Mesendoderm (in vitro differentiated cells): ENCODE measurements at regions not wholly inside any gene's neighbourhood (a gene's known extent, or its start where the extent isn't known, plus 50 kb on each side); places are given as distances from the start of the nearest gene placed in this dataset.
A peak's percentile ranks its signal among the peaks of the same experiment; 100 is the strongest.

Experiments
- DNase-seq: peaks from one replicate; pipeline ENCODE4 v3.0.0; 2013
- H2AK5ac ChIP-seq: 2 replicates; pipeline ENCODE4 v1.6.1; 2013; ENCODE audit warnings: low read length, inconsistent platforms
- H2BK120ac ChIP-seq: 2 replicates; pipeline ENCODE4 v1.6.1; 2013; ENCODE audit warnings: low read depth, mild to moderate bottlenecking, low read length, moderate library complexity, mixed read lengths
- H2BK15ac ChIP-seq: replicated peaks from 2 replicates; pipeline ENCODE4 v1.6.1; 2013; ENCODE audit warnings: low read depth, mild to moderate bottlenecking, moderate library complexity
- H2BK5ac ChIP-seq: 2 replicates; pipeline ENCODE4 v1.6.1; 2013; ENCODE audit warnings: low read length, inconsistent platforms
- H3K18ac ChIP-seq: 2 replicates; pipeline ENCODE4 v1.6.1; 2013; ENCODE audit warnings: mild to moderate bottlenecking, low read length, mixed read lengths
- H3K23ac ChIP-seq: one replicate; pipeline ENCODE4 v1.6.1; 2013; ENCODE audit warnings: low read length
- H3K27ac ChIP-seq: 2 replicates; pipeline ENCODE4 v1.5.1; 2013; ENCODE audit warnings: low read depth, mild to moderate bottlenecking, inconsistent platforms, low read length, moderate library complexity
- H3K27me3 ChIP-seq: 2 replicates; pipeline ENCODE4 v1.6.1; 2013; ENCODE audit warnings: low read length, control low read depth, mild to moderate bottlenecking, inconsistent platforms; ENCODE audit not compliant: insufficient read depth, poor library complexity
- H3K36me3 ChIP-seq: 2 replicates; pipeline ENCODE4 v1.6.1; 2013; ENCODE audit warnings: low read length, inconsistent platforms; ENCODE audit not compliant: control insufficient read depth, insufficient read depth
- H3K4ac ChIP-seq: one replicate; pipeline ENCODE4 v1.6.1; 2013; ENCODE audit warnings: low read depth, mild to moderate bottlenecking, low read length, moderate library complexity
- H3K4me1 ChIP-seq: 2 replicates; pipeline ENCODE4 v1.6.1; 2013; ENCODE audit warnings: low read depth, low read length, inconsistent platforms; ENCODE audit not compliant: control insufficient read depth
- H3K4me2 ChIP-seq: 2 replicates; pipeline ENCODE4 v1.6.1; 2013; ENCODE audit warnings: low read length
- H3K4me3 ChIP-seq: 2 replicates; pipeline ENCODE4 v1.5.1; 2013; ENCODE audit warnings: mild to moderate bottlenecking, low read length
- H3K56ac ChIP-seq: one replicate; pipeline ENCODE4 v1.6.1; 2013; ENCODE audit warnings: low read length
- H3K79me1 ChIP-seq: 2 replicates; pipeline ENCODE4 v1.6.1; 2013; ENCODE audit warnings: low read length, inconsistent platforms
- H3K79me2 ChIP-seq: 2 replicates; pipeline ENCODE4 v1.6.1; 2013; ENCODE audit warnings: mild to moderate bottlenecking, low read length; ENCODE audit not compliant: control insufficient read depth, insufficient read depth
- H3K9ac ChIP-seq: 2 replicates; pipeline ENCODE4 v1.6.1; 2013; ENCODE audit warnings: low read length, inconsistent platforms
- H4K5ac ChIP-seq: one replicate; pipeline ENCODE4 v1.6.1; 2013; ENCODE audit warnings: low read length
- H4K8ac ChIP-seq: one replicate; pipeline ENCODE4 v1.6.1; 2013; ENCODE audit warnings: low read depth, mild to moderate bottlenecking, control low read depth, low read length, moderate library complexity
- WGBS: extraction: QIAGEN DNeasy Blood & Tissue Kit; methylation state at CpG from one replicate; pipeline ENCODE4 v1.1.7; 2013; ENCODE audit warnings: low lambda C conversion rate, missing lambda C conversion rate; ENCODE audit not compliant: insufficient coverage; ENCODE audit errors: extremely low coverage; 5-methylcytosine and 5-hydroxymethylcytosine counted together

DNA sequence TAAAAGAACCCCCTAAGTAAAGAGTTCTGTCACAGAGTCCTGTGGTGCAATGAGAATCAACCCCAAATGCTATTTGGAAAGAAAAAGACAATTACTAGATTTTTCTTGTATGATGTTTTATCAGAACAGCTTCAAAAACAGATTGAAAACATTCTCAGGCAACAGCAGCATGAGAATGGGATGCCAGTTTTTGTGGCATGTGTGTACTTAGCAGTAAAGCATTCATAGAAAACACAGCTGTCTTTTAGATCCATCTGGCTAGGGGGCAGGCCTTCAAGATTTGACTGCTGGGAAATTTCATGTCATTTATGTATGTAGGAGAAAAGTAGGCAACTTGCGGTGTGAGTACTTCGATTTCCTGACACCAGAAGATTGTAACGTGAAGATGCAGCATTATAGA lies 170.5 kb upstream of the HTR2A start:
- no peaks in the 10 kb centered on the region for H3K79me2 ChIP-seq
- H3K4ac ChIP-seq, result no peak overlapping the region
- no peak overlapping the region for H2BK120ac ChIP-seq
- no peak overlapping the region for H3K56ac ChIP-seq
- H3K23ac ChIP-seq, result no peak overlapping the region
- H3K27ac ChIP-seq, result no peak overlapping the region
- no peak overlapping the region for H4K5ac ChIP-seq
- H3K27me3 ChIP-seq, result no peaks in the 10 kb centered on the region
- no peak overlapping the region for H3K4me2 ChIP-seq
- H4K8ac ChIP-seq, result no peak overlapping the region
- H3K4me3 ChIP-seq, result no peak overlapping the region
- no peak overlapping the region for H3K18ac ChIP-seq
- H3K4me1 ChIP-seq, result no peaks in the 10 kb centered on the region
- H3K79me1 ChIP-seq, result no peaks in the 10 kb centered on the region
- H2BK15ac ChIP-seq, result no peak overlapping the region
- no peaks in the 10 kb centered on the region for H3K36me3 ChIP-seq
- H2BK5ac ChIP-seq, result no peak overlapping the region
- no peak overlapping the region for H3K9ac ChIP-seq
- no peak for DNase-seq
- H2AK5ac ChIP-seq, result no peak overlapping the region
- WGBS, result no CpG with 5 or more reads among the region's 3 CpGs

DNA sequence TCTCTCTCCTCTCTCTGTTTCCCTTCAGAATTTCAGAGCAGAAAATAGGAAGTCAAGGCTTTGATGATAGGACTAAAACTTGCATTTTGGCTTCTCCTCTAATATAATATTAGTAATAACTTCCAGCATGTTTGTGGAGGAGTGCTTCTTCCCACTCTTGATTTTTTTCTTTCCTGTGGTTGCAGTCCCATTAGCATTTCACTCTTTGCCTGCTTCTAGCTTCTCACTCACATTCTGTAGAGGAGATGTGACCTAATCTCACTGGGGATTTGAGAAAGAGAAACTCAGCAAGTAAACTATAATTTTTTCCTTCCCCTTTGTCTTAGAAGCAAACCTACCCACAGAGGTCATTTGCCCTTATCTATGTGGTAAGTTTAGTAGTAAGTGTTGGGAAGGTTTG lies 169.4 kb upstream of the HTR2A start:
- no peak overlapping the region for H3K23ac ChIP-seq

DNA sequence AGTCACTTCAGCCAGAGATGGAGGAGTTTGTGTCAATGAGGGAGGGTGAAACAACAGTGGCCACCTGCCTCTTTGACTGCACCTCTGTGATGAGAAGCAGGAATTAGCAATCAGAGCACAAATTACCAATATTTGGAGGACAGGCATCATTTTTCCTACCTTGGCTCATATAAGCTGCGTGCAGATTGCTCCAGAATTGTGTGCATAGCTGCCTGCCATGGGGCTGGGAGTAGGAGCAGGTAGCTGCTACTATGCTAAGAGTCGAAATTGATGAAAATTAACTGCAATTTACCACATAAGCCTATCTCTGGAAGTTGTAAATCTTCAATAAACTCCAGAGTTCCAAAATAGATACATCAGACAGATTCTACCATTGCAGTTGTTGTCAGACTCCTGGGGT lies 167.5 kb upstream of the HTR2A start:
- Histone ChIP-seq H3K79me2 (no peaks in the 10 kb centered on the region), H3K4me2 (no peak overlapping the region), H3K79me1 (no peaks in the 10 kb centered on the region), H3K56ac (no peak overlapping the region), H3K27me3 (no peaks in the 10 kb centered on the region), H4K8ac (no peak overlapping the region), H3K18ac (no peak overlapping the region), H3K4ac (no peak overlapping the region), H3K9ac (no peak overlapping the region), H3K4me1 (no peaks in the 10 kb centered on the region), H2AK5ac (no peak overlapping the region), H4K5ac (no peak overlapping the region), H2BK120ac (no peak overlapping the region), H3K27ac (no peak overlapping the region), H3K4me3 (no peak overlapping the region), H2BK15ac (no peak overlapping the region), H3K23ac (no peak overlapping the region), H3K36me3 (no peaks in the 10 kb centered on the region), H2BK5ac (no peak overlapping the region)
- no CpG with 5 or more reads among the region's 2 CpGs for WGBS
- DNase-seq, result no peak

More for the DNA sequence above, 169.4 kb upstream of the HTR2A start:
- Histone ChIP-seq H3K9ac (no peak overlapping the region), H3K18ac (no peak overlapping the region), H2BK120ac (no peak overlapping the region), H4K8ac (no peak overlapping the region), H3K36me3 (no peaks in the 10 kb centered on the region), H3K27me3 (no peaks in the 10 kb centered on the region), H3K79me2 (no peaks in the 10 kb centered on the region), H3K56ac (no peak overlapping the region), H2BK5ac (no peak overlapping the region), H2BK15ac (no peak overlapping the region), H2AK5ac (no peak overlapping the region), H3K4me1 (no peaks in the 10 kb centered on the region), H3K27ac (no peak overlapping the region), H4K5ac (no peak overlapping the region), H3K4ac (no peak overlapping the region), H3K4me2 (no peak overlapping the region), H3K4me3 (no peak overlapping the region), H3K79me1 (no peaks in the 10 kb centered on the region)
- DNase-seq, result no peak

DNA sequence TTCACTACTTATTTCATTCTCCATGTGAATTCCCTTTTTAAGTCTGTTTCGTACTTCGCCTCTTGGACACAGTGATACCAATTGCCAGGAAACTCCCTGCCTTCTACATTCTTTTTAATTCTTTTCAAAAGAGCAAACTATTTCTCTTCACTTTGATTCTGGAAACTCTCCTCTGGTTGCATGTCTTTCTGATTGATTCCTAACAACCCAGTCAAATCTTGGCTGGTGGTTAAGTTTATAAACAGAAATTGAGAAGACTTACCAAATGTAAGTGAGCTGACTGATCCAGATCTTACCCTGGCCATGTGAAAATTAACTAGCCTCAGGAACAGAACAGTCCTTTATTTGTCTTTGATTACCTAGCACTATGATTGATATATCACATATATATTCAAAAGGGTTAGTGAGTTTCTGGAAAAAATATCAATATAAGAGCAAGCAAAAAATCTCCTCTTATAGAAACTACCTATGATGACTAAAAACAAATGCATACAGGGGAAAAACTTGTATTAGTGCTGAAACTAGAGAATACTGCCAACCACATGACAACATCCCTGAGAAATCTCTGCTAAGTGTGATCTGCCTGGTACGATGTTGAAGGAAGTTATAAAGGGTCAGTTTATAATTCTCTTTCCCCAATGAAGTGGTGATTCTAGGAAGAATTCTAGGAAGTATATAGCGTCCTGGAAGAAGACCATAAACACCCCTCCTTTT lies 152.6 kb upstream of the HTR2A start:
- Histone ChIP-seq H2AK5ac (no peak overlapping the region), H2BK120ac (no peak overlapping the region), H4K5ac (no peak overlapping the region), H3K23ac (no peak overlapping the region), H3K9ac (no peak overlapping the region), H3K56ac (no peak overlapping the region), H3K36me3 (no peaks in the 10 kb centered on the region), H3K4ac (no peak overlapping the region), H3K27me3 (no peaks in the 10 kb centered on the region), H4K8ac (no peak overlapping the region), H3K79me2 (no peaks in the 10 kb centered on the region), H3K79me1 (no peaks in the 10 kb centered on the region), H2BK15ac (no peak overlapping the region), H2BK5ac (no peak overlapping the region), H3K4me1 (peaks cover 5% of the 10 kb centered on the region), H3K4me2 (no peak overlapping the region), H3K4me3 (no peak overlapping the region), H3K18ac (no peak overlapping the region), H3K27ac (no peak overlapping the region)
- no peak for DNase-seq
- WGBS, result no CpG with 5 or more reads among the region's 4 CpGs

DNA sequence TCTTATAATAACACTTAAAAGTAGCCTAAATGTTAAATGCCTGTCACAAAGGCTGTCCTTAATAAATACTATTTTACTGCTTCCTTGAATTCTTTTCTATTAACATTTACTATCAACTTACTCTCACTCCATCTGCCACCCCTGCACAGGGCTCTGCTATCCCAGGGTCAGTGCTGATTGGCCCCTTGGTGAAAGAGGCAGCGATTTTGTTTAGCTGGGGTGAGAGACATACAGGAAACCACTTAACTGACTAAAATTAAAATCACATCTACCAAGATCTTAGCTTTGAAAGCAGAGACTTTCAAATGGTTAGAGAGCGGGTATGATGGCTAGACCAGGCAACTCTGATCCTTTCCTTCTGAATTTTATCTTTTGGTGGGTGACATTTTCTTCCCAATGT lies 149.9 kb upstream of the HTR2A start:
- Histone ChIP-seq H2BK120ac (no peak overlapping the region), H3K4me3 (no peak overlapping the region), H3K56ac (no peak overlapping the region), H2BK15ac (peak overlapping the region; percentile 96), H3K27me3 (no peaks in the 10 kb centered on the region), H3K18ac (no peak overlapping the region), H2BK5ac (no peak overlapping the region), H3K23ac (no peak overlapping the region), H3K27ac (no peak overlapping the region), H3K36me3 (no peaks in the 10 kb centered on the region), H3K79me2 (no peaks in the 10 kb centered on the region), H3K9ac (no peak overlapping the region), H3K79me1 (no peaks in the 10 kb centered on the region), H4K8ac (no peak overlapping the region), H4K5ac (no peak overlapping the region), H3K4me1 (peaks cover 5% of the 10 kb centered on the region), H3K4me2 (no peak overlapping the region), H3K4ac (no peak overlapping the region), H2AK5ac (no peak overlapping the region)
- no CpG with 5 or more reads among the region's 2 CpGs for WGBS
- no peak for DNase-seq

DNA sequence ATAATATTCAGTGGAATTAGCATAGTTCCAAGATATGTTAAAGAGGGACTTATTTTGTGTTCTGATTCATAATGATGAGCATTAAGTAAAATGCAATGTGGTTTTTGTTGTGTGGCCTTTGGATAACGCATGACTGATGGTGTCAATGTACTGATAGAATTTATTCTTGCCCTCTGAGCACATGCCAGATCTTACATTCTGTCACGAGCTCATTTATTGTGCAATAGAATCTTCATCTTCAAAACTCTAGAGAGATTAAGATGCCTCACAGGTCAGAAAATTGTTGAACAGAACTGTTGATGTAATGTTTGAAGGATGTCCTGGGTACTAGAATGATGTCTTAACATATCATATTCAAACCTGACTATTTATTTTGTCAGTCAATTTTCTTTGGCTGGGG lies 148.0 kb upstream of the HTR2A start:
- Histone ChIP-seq H4K5ac (no peak overlapping the region), H4K8ac (no peak overlapping the region), H2BK120ac (no peak overlapping the region), H3K23ac (no peak overlapping the region), H2AK5ac (no peak overlapping the region), H3K27me3 (no peaks in the 10 kb centered on the region), H3K4me3 (no peak overlapping the region), H3K79me1 (no peaks in the 10 kb centered on the region), H3K36me3 (no peaks in the 10 kb centered on the region), H3K9ac (no peak overlapping the region), H2BK5ac (no peak overlapping the region), H3K27ac (no peak overlapping the region), H3K79me2 (no peaks in the 10 kb centered on the region), H3K4me1 (peaks cover 5% of the 10 kb centered on the region), H3K18ac (no peak overlapping the region), H3K4ac (no peak overlapping the region), H3K4me2 (no peak overlapping the region), H2BK15ac (no peak overlapping the region), H3K56ac (no peak overlapping the region)
- WGBS, result no CpG with 5 or more reads among the region's 2 CpGs
- DNase-seq, result no peak
